ENCODE measurements at regions not wholly inside any gene's neighbourhood (a gene's known extent, or its start where the extent isn't known, plus 50 kb on each side); places are given as distances from the start of the nearest gene placed in this dataset.
"Not testable (repeated sequence)": the region's sequence is repeated elsewhere in the genome, so short reads cannot be mapped to it uniquely, and the experiment has no call there.

- Histone ChIP-seq H3K4me3 (ENCODE audit: low read length) (no peak overlapping the region), H3K9me3 (ENCODE audit: low read length) (no peaks in the 10 kb centered on the region), H3K36me3 (ENCODE audit: insufficient read depth, low read length) (no peaks in the 10 kb centered on the region), H2AFZ (ENCODE audit: low read depth, low read length) (no peak overlapping the region), H3K27me3 (ENCODE audit: insufficient read depth, low read length) (no peaks in the 10 kb centered on the region), H3K4me1 (ENCODE audit: insufficient read depth, low read length) (peaks cover 17% of the 10 kb centered on the region)
Measured at GRCh38 chr14:30243207-30243606, 315.6 kb upstream of the PRKD1 start.

GRCh38 chr14:30243805-30244204 lies 315.2 kb upstream of the G2E3 start:
- Histone ChIP-seq H3K4me3 (ENCODE audit: low read length) (no peak overlapping the region), H2AFZ (ENCODE audit: low read depth, low read length) (no peak overlapping the region), H3K4me1 (ENCODE audit: insufficient read depth, low read length) (peaks cover 17% of the 10 kb centered on the region), H3K9me3 (ENCODE audit: low read length) (no peaks in the 10 kb centered on the region), H3K36me3 (ENCODE audit: insufficient read depth, low read length) (no peaks in the 10 kb centered on the region), H3K27me3 (ENCODE audit: insufficient read depth, low read length) (no peaks in the 10 kb centered on the region)

- H3K4me1 ChIP-seq (ENCODE audit: insufficient read depth, low read length) = peaks cover 17% of the 10 kb centered on the region
- H3K27me3 ChIP-seq (ENCODE audit: insufficient read depth, low read length); H3K9me3 ChIP-seq (ENCODE audit: low read length); H3K4me3 ChIP-seq (ENCODE audit: low read length); H2AFZ ChIP-seq (ENCODE audit: low read depth, low read length); H3K36me3 ChIP-seq (ENCODE audit: insufficient read depth, low read length): not testable (repeated sequence)
Measured at GRCh38 chr14:30244348-30244747, 314.6 kb upstream of the G2E3 start.

- no peaks in the 10 kb centered on the region for H3K9me3 ChIP-seq (ENCODE audit: low read length)
Measured at GRCh38 chr14:30251017-30251416, 307.9 kb upstream of the G2E3 start.

GRCh38 chr14:30251557-30252100 lies 307.3 kb upstream of the G2E3 start:
- Histone ChIP-seq H3K36me3 (ENCODE audit: insufficient read depth, low read length) (no peaks in the 10 kb centered on the region), H2AFZ (ENCODE audit: low read depth, low read length) (no peak overlapping the region), H3K9me3 (ENCODE audit: low read length) (no peaks in the 10 kb centered on the region), H3K4me3 (ENCODE audit: low read length) (no peak overlapping the region), H3K4me1 (ENCODE audit: insufficient read depth, low read length) (peaks cover 5% of the 10 kb centered on the region), H3K27me3 (ENCODE audit: insufficient read depth, low read length) (no peaks in the 10 kb centered on the region)

More at GRCh38 chr14:30251017-30251416, 307.9 kb upstream of the G2E3 start:
- H2AFZ ChIP-seq (ENCODE audit: low read depth, low read length) = no peak overlapping the region
- H3K27me3 ChIP-seq (ENCODE audit: insufficient read depth, low read length) = no peaks in the 10 kb centered on the region
- H3K4me1 ChIP-seq (ENCODE audit: insufficient read depth, low read length) = peaks cover 5% of the 10 kb centered on the region
- no peaks in the 10 kb centered on the region for H3K36me3 ChIP-seq (ENCODE audit: insufficient read depth, low read length)
- no peak overlapping the region for H3K4me3 ChIP-seq (ENCODE audit: low read length)

- no peaks in the 10 kb centered on the region for H3K9me3 ChIP-seq (ENCODE audit: low read length)
- peaks cover 5% of the 10 kb centered on the region for H3K4me1 ChIP-seq (ENCODE audit: insufficient read depth, low read length)
- H2AFZ ChIP-seq (ENCODE audit: low read depth, low read length) = no peak overlapping the region
- no peaks in the 10 kb centered on the region for H3K27me3 ChIP-seq (ENCODE audit: insufficient read depth, low read length)
- H3K36me3 ChIP-seq (ENCODE audit: insufficient read depth, low read length) = no peaks in the 10 kb centered on the region
- H3K4me3 ChIP-seq (ENCODE audit: low read length) = no peak overlapping the region
Measured at GRCh38 chr14:30252151-30252550, 306.8 kb upstream of the G2E3 start.

- Histone ChIP-seq H2AFZ (ENCODE audit: low read depth, low read length) (no peak overlapping the region), H3K9me3 (ENCODE audit: low read length) (no peaks in the 10 kb centered on the region), H3K27me3 (ENCODE audit: insufficient read depth, low read length) (no peaks in the 10 kb centered on the region), H3K4me1 (ENCODE audit: insufficient read depth, low read length) (peaks cover 5% of the 10 kb centered on the region), H3K36me3 (ENCODE audit: insufficient read depth, low read length) (no peaks in the 10 kb centered on the region), H3K4me3 (ENCODE audit: low read length) (no peak overlapping the region)
Measured at GRCh38 chr14:30252783-30253674, 305.9 kb upstream of the G2E3 start.

GRCh38 chr14:30256627-30257026 lies 302.3 kb upstream of the G2E3 start:
- Histone ChIP-seq H3K4me1 (ENCODE audit: insufficient read depth, low read length) (peaks cover 11% of the 10 kb centered on the region), H3K4me3 (ENCODE audit: low read length) (no peak overlapping the region), H3K36me3 (ENCODE audit: insufficient read depth, low read length) (no peaks in the 10 kb centered on the region), H3K9me3 (ENCODE audit: low read length) (no peaks in the 10 kb centered on the region), H2AFZ (ENCODE audit: low read depth, low read length) (no peak overlapping the region), H3K27me3 (ENCODE audit: insufficient read depth, low read length) (no peaks in the 10 kb centered on the region)

- peaks cover 9% of the 10 kb centered on the region for H3K4me1 ChIP-seq (ENCODE audit: insufficient read depth, low read length)
- H3K27me3 ChIP-seq (ENCODE audit: insufficient read depth, low read length) = no peaks in the 10 kb centered on the region
- no peaks in the 10 kb centered on the region for H3K36me3 ChIP-seq (ENCODE audit: insufficient read depth, low read length)
- no peak overlapping the region for H2AFZ ChIP-seq (ENCODE audit: low read depth, low read length)
- no peak overlapping the region for H3K4me3 ChIP-seq (ENCODE audit: low read length)
- H3K9me3 ChIP-seq (ENCODE audit: low read length) = no peaks in the 10 kb centered on the region
Measured at GRCh38 chr14:30257946-30258661, 300.9 kb upstream of the G2E3 start.

- Histone ChIP-seq H3K4me1 (ENCODE audit: insufficient read depth, low read length) (peaks cover 6% of the 10 kb centered on the region), H3K9me3 (ENCODE audit: low read length) (no peaks in the 10 kb centered on the region), H2AFZ (ENCODE audit: low read depth, low read length) (no peak overlapping the region), H3K4me3 (ENCODE audit: low read length) (no peak overlapping the region), H3K27me3 (ENCODE audit: insufficient read depth, low read length) (no peaks in the 10 kb centered on the region), H3K36me3 (ENCODE audit: insufficient read depth, low read length) (no peaks in the 10 kb centered on the region)
Measured at GRCh38 chr14:30260833-30261607, 297.9 kb upstream of the G2E3 start.

GRCh38 chr14:30264161-30264560 lies 294.8 kb upstream of the G2E3 start:
- Histone ChIP-seq H2AFZ (ENCODE audit: low read depth, low read length) (no peak overlapping the region), H3K4me1 (ENCODE audit: insufficient read depth, low read length) (peaks cover 6% of the 10 kb centered on the region), H3K4me3 (ENCODE audit: low read length) (no peak overlapping the region), H3K36me3 (ENCODE audit: insufficient read depth, low read length) (no peaks in the 10 kb centered on the region), H3K27me3 (ENCODE audit: insufficient read depth, low read length) (no peaks in the 10 kb centered on the region), H3K9me3 (ENCODE audit: low read length) (no peaks in the 10 kb centered on the region)

- Histone ChIP-seq H2AFZ (ENCODE audit: low read depth, low read length) (no peak overlapping the region), H3K36me3 (ENCODE audit: insufficient read depth, low read length) (no peaks in the 10 kb centered on the region), H3K4me1 (ENCODE audit: insufficient read depth, low read length) (peaks cover 3% of the 10 kb centered on the region), H3K27me3 (ENCODE audit: insufficient read depth, low read length) (no peaks in the 10 kb centered on the region), H3K4me3 (ENCODE audit: low read length) (no peak overlapping the region), H3K9me3 (ENCODE audit: low read length) (no peaks in the 10 kb centered on the region)
Measured at GRCh38 chr14:30266290-30266689, 292.7 kb upstream of the G2E3 start.

GRCh38 chr14:30267141-30267540 lies 291.8 kb upstream of the G2E3 start:
- Histone ChIP-seq H3K4me3 (ENCODE audit: low read length) (no peak overlapping the region), H3K27me3 (ENCODE audit: insufficient read depth, low read length) (no peaks in the 10 kb centered on the region), H2AFZ (ENCODE audit: low read depth, low read length) (no peak overlapping the region), H3K9me3 (ENCODE audit: low read length) (no peaks in the 10 kb centered on the region), H3K4me1 (ENCODE audit: insufficient read depth, low read length) (peaks cover 3% of the 10 kb centered on the region), H3K36me3 (ENCODE audit: insufficient read depth, low read length) (no peaks in the 10 kb centered on the region)
